ENCODE measurements at regions not wholly inside any gene's neighbourhood (a gene's known extent, or its start where the extent isn't known, plus 50 kb on each side); places are given as distances from the start of the nearest gene placed in this dataset.

- no peak for DNase-seq
Observed at GRCh38 chr10:10647331-10647730, 370.3 kb upstream of the CELF2 start.

- DNase-seq, result no peak
Observed at GRCh38 chr10:10657139-10657760, 360.4 kb upstream of the CELF2 start.

- no peak for DNase-seq
Observed at GRCh38 chr10:10658172-10658785, 359.4 kb upstream of the CELF2 start.

GRCh38 chr10:10660054-10660453 lies 357.6 kb upstream of the CELF2 start:
- no peak for DNase-seq

GRCh38 chr10:10661176-10661575 lies 356.5 kb upstream of the CELF2 start:
- DNase-seq, result no peak

GRCh38 chr10:10662716-10663408 lies 354.8 kb upstream of the CELF2 start:
- no peak for DNase-seq

GRCh38 chr10:10663622-10664021 lies 354.1 kb upstream of the CELF2 start:
- no peak for DNase-seq

GRCh38 chr10:10665750-10666149 lies 351.9 kb upstream of the CELF2 start:
- DNase-seq, result no peak

- no peak for DNase-seq
Observed at GRCh38 chr10:10667466-10667865, 350.2 kb upstream of the CELF2 start.

- DNase-seq, result no peak
Observed at GRCh38 chr10:10676972-10677371, 340.7 kb upstream of the CELF2 start.

- DNase-seq, result peak; percentile 9
Observed at GRCh38 chr10:10677479-10677878, 340.2 kb upstream of the CELF2 start.

- no peak for DNase-seq
Observed at GRCh38 chr10:10680496-10680895, 337.2 kb upstream of the CELF2 start.

- no peak for DNase-seq
Observed at GRCh38 chr10:10684972-10685371, 332.7 kb upstream of the CELF2 start.

- DNase-seq, result no peak
Observed at GRCh38 chr10:10685566-10685965, 332.1 kb upstream of the CELF2 start.

GRCh38 chr10:10687751-10688150 lies 329.9 kb upstream of the CELF2 start:
- no peak for DNase-seq

GRCh38 chr10:10699427-10699826 lies 318.2 kb upstream of the CELF2 start:
- DNase-seq, result no peak

- DNase-seq, result no peak
Observed at GRCh38 chr10:10701084-10701611, 316.5 kb upstream of the CELF2 start.

GRCh38 chr10:10702211-10702610 lies 315.5 kb upstream of the CELF2 start:
- DNase-seq, result no peak

- no peak for DNase-seq
Observed at GRCh38 chr10:10703382-10703781, 314.3 kb upstream of the CELF2 start.

GRCh38 chr10:10712155-10712704 lies 305.4 kb upstream of the CELF2 start:
- DNase-seq, result no peak

- DNase-seq, result no peak
Observed at GRCh38 chr10:10714327-10714726, 303.3 kb upstream of the CELF2 start.

- DNase-seq, result no peak
Observed at GRCh38 chr10:10716972-10717371, 300.7 kb upstream of the CELF2 start.

GRCh38 chr10:10722422-10722821 lies 295.2 kb upstream of the CELF2 start:
- DNase-seq, result no peak

- DNase-seq, result no peak
Observed at GRCh38 chr10:10725196-10725595, 292.5 kb upstream of the CELF2 start.

Measured in CD4-positive, alpha-beta T cell treated with Interleukin-17A for 4 hours (primary cell).